Glomerular endothelial cell (primary cell): ENCODE measurements at regions not wholly inside any gene's neighbourhood (a gene's known extent, or its start where the extent isn't known, plus 50 kb on each side); places are given as distances from the start of the nearest gene placed in this dataset.

ENCODE experiments used
- DNase-seq: peaks from one replicate; pipeline ENCODE4 v3.0.0-alpha.2; 2011; ENCODE audit warnings: low read depth, low spot score; ENCODE audit errors: extremely low read depth

- DNase-seq, result no peak
Observed at GRCh38 chr9:118276784-118277183, 572.6 kb downstream of the TLR4 start.

DNA sequence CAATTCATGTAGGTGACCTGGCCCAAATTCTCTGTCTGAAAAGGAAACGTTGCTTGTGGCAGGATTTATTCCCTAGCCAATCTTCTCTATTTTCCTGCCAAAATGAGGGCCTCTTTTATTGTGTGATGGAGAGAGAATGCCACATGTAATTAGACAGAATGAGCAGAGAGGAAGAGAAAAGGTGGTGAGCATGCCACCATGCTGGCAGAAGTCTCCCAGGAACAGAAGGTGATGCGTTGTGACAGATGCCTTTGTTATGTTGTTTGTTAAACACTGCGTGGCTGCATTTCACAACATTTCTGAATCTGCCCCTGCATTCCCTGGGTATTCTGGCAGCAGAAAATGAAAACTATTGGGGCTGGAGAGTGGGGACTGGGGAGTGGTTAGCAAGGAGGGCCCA, 577.6 kb downstream of the TLR4 start:
- DNase-seq, result no peak

- no peak for DNase-seq
Observed at GRCh38 chr9:118283488-118283887, 579.3 kb downstream of the TLR4 start.

- DNase-seq, result no peak
Observed at GRCh38 chr9:118290116-118290515, 585.9 kb downstream of the TLR4 start.

GRCh38 chr9:118295413-118295812, 591.2 kb downstream of the TLR4 start:
- DNase-seq, result no peak

GRCh38 chr9:118302721-118303120, 598.5 kb downstream of the TLR4 start:
- DNase-seq, result no peak

DNA sequence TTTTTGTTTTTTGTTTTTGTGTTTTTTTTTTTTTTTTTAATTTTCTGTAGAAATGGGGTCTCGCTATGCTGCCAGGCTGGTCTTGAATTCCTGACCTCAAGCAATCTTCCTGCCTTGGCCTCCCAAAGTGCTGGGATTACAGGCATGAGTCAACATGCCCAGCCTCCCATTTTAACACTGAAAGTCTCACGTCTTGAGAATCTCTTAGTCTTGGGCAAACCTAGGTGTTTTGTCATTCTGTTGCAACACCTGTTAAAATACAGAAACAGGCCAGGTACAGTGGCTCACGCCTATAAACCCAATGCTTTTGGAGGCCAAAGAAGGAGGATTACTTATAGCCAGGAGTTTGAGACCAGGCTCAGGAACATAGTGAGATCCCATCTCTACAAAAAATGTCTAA, 599.0 kb downstream of the TLR4 start:
- no peak for DNase-seq

GRCh38 chr9:118305331-118305730, 601.1 kb downstream of the TLR4 start:
- DNase-seq, result no peak

- DNase-seq, result no peak
Observed at GRCh38 chr9:118306801-118307200, 602.6 kb downstream of the TLR4 start.

DNA sequence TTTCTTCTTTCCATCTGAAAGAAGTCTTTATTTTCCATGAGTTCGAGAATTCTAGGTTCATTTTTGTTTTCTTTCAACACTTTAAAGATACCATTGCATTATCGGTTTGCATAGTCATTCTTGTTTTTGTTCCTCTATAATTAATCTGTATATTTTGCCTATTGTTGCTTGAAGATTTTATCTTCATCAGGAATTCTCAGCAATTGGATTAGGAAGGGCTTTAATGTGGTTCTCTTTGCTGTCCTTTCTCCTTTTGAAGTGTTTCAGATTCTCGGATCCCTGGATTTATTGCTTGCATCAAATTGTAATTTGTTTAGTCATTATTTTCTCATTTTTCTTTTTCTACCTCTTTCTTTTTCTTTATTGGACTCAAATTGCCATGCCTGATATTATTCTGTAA, 609.8 kb downstream of the TLR4 start:
- no peak for DNase-seq

DNA sequence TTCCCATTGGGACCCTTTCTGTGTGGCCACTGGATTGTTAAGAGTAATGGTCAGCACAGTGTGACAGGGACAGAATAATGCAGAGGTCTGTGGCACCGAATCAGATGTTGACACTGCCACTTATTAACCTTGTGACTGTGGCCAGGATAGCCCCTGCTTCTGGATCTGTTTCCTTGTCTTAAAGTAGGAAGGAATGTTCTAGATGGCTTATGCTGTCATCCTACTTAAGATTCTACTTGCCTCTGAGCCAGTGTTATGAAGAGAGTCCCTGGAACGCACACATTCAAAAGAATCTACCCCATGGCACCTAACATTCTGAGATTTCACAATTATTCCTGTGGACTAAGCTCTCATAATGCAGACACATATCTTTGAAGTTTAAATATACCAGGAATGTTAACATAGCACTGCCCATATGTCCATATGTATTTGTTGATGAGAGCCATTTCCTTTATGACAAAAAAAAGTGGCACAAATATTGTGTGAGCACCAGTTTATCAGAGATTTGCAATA, 612.7 kb downstream of the TLR4 start:
- DNase-seq, result no peak

GRCh38 chr9:118318770-118319431, 614.7 kb downstream of the TLR4 start:
- DNase-seq, result no peak

GRCh38 chr9:118321788-118322187, 617.6 kb downstream of the TLR4 start:
- no peak for DNase-seq

DNA sequence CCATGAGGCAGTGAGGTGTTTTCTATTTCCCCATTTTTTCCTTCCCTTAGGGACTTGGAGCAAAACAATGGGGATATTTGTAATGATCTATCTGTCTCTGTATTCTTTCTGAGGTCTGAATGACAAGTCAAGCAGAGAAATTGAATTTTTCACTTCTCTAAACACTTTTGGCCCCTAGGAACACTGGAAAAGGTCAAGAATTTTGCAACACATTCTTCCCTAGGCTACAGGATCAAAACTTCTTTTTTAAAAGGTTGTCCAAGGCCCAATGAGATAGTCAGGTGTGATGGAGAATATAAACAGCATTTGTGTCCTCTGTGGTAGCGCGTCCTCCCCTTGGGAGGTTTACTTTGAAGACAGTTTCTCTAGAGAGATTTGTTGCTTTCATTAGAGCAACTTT, 620.5 kb downstream of the TLR4 start:
- no peak for DNase-seq

DNA sequence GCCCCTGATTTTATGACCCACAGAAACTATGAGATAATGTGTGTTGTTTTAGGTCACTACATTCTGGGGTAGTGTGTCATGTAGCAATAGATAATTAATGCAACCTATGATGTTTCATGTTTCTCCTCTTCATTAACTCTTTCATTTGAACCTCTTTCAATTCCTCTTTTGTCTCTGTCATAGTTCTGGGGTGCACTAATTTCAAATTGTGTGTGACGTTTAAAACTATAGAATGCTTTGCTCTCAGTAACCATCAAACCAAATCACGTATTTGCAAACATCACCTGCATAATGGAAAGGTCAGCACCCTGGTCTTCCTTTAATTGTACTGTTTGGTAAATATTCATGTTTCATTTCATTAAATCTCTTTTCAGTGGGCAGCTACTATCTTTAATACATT, 621.6 kb downstream of the TLR4 start:
- no peak for DNase-seq

- no peak for DNase-seq
Observed at GRCh38 chr9:118326326-118326725, 622.1 kb downstream of the TLR4 start.

DNA sequence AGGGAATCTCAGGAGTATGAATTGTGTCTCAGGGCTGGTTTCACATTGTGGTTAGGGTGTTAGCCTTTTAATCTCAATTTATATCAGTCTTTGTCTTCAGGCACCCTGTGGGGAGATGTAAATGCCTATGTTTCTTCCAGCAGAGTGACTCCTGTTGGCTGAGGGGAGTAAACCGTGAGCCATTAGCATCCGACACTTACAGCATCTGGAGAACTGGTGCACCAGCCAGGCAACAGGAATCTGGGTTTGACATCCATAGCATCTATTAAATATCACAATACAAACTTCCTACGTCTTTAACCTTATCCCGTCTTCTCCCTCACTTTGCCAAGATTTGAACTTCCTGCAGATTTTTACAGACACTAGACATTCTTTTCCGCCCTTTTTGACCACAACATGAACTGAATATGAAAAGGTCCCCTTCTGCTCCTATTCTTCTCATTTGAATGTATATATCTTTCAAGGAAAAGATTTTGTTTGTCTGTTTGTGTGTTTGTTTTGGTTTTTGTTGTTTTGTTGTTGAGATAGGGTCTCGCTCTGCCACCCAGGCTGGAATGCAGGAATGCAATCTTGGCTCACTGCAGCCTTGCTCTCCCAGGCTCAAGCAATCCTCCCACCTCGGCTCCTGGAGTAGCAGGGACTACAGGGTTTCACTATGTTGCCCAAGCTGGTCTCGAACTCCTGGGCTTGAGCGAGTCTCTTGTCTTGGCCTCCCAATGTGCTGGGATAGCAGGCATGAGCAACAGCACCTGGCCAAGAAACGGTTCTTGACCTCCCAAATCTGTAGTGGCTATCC, 626.2 kb downstream of the TLR4 start:
- DNase-seq, result no peak

- DNase-seq, result no peak
Observed at GRCh38 chr9:118331622-118332045, 627.4 kb downstream of the TLR4 start.

GRCh38 chr9:118336250-118336942, 632.2 kb downstream of the TLR4 start:
- no peak for DNase-seq

- no peak for DNase-seq
Observed at GRCh38 chr9:118336943-118337330, 632.7 kb downstream of the TLR4 start.

DNA sequence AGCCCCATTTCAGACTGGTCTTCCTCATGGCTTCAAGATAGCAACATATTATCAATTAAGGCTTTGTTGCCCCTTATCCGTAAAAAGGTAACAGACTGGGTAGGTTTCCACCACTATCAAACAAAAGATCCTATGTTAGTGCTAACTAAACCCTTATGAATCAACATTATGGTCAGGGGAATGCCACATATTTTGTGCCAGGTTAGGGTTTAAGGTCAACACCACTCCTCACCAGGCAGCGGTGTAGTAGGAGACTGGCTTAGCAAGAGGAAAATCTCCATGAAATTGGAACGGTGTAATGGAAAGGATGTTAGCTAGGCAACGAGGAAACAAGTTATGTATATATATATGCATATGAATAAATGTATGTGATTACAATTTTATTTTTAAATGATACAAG, 655.8 kb downstream of the TLR4 start:
- DNase-seq, result no peak

GRCh38 chr9:118362123-118362522, 657.9 kb downstream of the TLR4 start:
- no peak for DNase-seq
